Mesendoderm (in vitro differentiated cells): ENCODE measurements at regions not wholly inside any gene's neighbourhood (a gene's known extent, or its start where the extent isn't known, plus 50 kb on each side); places are given as distances from the start of the nearest gene placed in this dataset.

Experiments
- DNase-seq: peaks from one replicate; pipeline ENCODE4 v3.0.0; 2013
- H2AK5ac ChIP-seq: 2 replicates; pipeline ENCODE4 v1.6.1; 2013; ENCODE audit warnings: low read length, inconsistent platforms
- H2BK120ac ChIP-seq: 2 replicates; pipeline ENCODE4 v1.6.1; 2013; ENCODE audit warnings: low read depth, mild to moderate bottlenecking, low read length, moderate library complexity, mixed read lengths
- H2BK15ac ChIP-seq: replicated peaks from 2 replicates; pipeline ENCODE4 v1.6.1; 2013; ENCODE audit warnings: low read depth, mild to moderate bottlenecking, moderate library complexity
- H2BK5ac ChIP-seq: 2 replicates; pipeline ENCODE4 v1.6.1; 2013; ENCODE audit warnings: low read length, inconsistent platforms
- H3K18ac ChIP-seq: 2 replicates; pipeline ENCODE4 v1.6.1; 2013; ENCODE audit warnings: mild to moderate bottlenecking, low read length, mixed read lengths
- H3K23ac ChIP-seq: one replicate; pipeline ENCODE4 v1.6.1; 2013; ENCODE audit warnings: low read length
- H3K27ac ChIP-seq: 2 replicates; pipeline ENCODE4 v1.5.1; 2013; ENCODE audit warnings: low read depth, mild to moderate bottlenecking, inconsistent platforms, low read length, moderate library complexity
- H3K27me3 ChIP-seq: 2 replicates; pipeline ENCODE4 v1.6.1; 2013; ENCODE audit warnings: low read length, control low read depth, mild to moderate bottlenecking, inconsistent platforms; ENCODE audit not compliant: insufficient read depth, poor library complexity
- H3K36me3 ChIP-seq: 2 replicates; pipeline ENCODE4 v1.6.1; 2013; ENCODE audit warnings: low read length, inconsistent platforms; ENCODE audit not compliant: control insufficient read depth, insufficient read depth
- H3K4ac ChIP-seq: one replicate; pipeline ENCODE4 v1.6.1; 2013; ENCODE audit warnings: low read depth, mild to moderate bottlenecking, low read length, moderate library complexity
- H3K4me1 ChIP-seq: 2 replicates; pipeline ENCODE4 v1.6.1; 2013; ENCODE audit warnings: low read depth, low read length, inconsistent platforms; ENCODE audit not compliant: control insufficient read depth
- H3K4me2 ChIP-seq: 2 replicates; pipeline ENCODE4 v1.6.1; 2013; ENCODE audit warnings: low read length
- H3K4me3 ChIP-seq: 2 replicates; pipeline ENCODE4 v1.5.1; 2013; ENCODE audit warnings: mild to moderate bottlenecking, low read length
- H3K56ac ChIP-seq: one replicate; pipeline ENCODE4 v1.6.1; 2013; ENCODE audit warnings: low read length
- H3K79me1 ChIP-seq: 2 replicates; pipeline ENCODE4 v1.6.1; 2013; ENCODE audit warnings: low read length, inconsistent platforms
- H3K79me2 ChIP-seq: 2 replicates; pipeline ENCODE4 v1.6.1; 2013; ENCODE audit warnings: mild to moderate bottlenecking, low read length; ENCODE audit not compliant: control insufficient read depth, insufficient read depth
- H3K9ac ChIP-seq: 2 replicates; pipeline ENCODE4 v1.6.1; 2013; ENCODE audit warnings: low read length, inconsistent platforms
- H4K5ac ChIP-seq: one replicate; pipeline ENCODE4 v1.6.1; 2013; ENCODE audit warnings: low read length
- H4K8ac ChIP-seq: one replicate; pipeline ENCODE4 v1.6.1; 2013; ENCODE audit warnings: low read depth, mild to moderate bottlenecking, control low read depth, low read length, moderate library complexity
- WGBS: extraction: QIAGEN DNeasy Blood & Tissue Kit; methylation state at CpG from one replicate; pipeline ENCODE4 v1.1.7; 2013; ENCODE audit warnings: low lambda C conversion rate, missing lambda C conversion rate; ENCODE audit not compliant: insufficient coverage; ENCODE audit errors: extremely low coverage; 5-methylcytosine and 5-hydroxymethylcytosine counted together

GRCh38 chr15:36422631-36423030 lies 156.8 kb upstream of the CDIN1 start:
- WGBS = no CpG with 5 or more reads among the region's 2 CpGs

GRCh38 chr15:36426691-36427090 lies 152.7 kb upstream of the CDIN1 start:
- WGBS = no CpG with 5 or more reads among the region's 4 CpGs
- Histone ChIP-seq H2BK5ac (no peak overlapping the region), H3K56ac (no peak overlapping the region), H3K4me1 (no peaks in the 10 kb centered on the region), H3K4me2 (no peak overlapping the region), H3K27me3 (no peaks in the 10 kb centered on the region), H4K5ac (no peak overlapping the region), H3K36me3 (no peaks in the 10 kb centered on the region), H3K18ac (no peak overlapping the region), H4K8ac (no peak overlapping the region), H3K27ac (no peak overlapping the region), H2BK120ac (no peak overlapping the region), H3K79me1 (no peaks in the 10 kb centered on the region), H3K23ac (no peak overlapping the region), H2AK5ac (no peak overlapping the region), H3K9ac (no peak overlapping the region), H3K4ac (no peak overlapping the region), H3K79me2 (no peaks in the 10 kb centered on the region), H3K4me3 (no peak overlapping the region), H2BK15ac (no peak overlapping the region)
- no peak for DNase-seq

More at GRCh38 chr15:36422631-36423030, 156.8 kb upstream of the CDIN1 start:
- H3K9ac ChIP-seq = no peak overlapping the region
- no peak overlapping the region for H4K5ac ChIP-seq
- H2BK15ac ChIP-seq = no peak overlapping the region
- H3K4me1 ChIP-seq = no peaks in the 10 kb centered on the region
- H2AK5ac ChIP-seq = no peak overlapping the region
- no peak overlapping the region for H3K4me3 ChIP-seq
- H3K36me3 ChIP-seq = no peaks in the 10 kb centered on the region
- H3K18ac ChIP-seq = no peak overlapping the region
- no peak overlapping the region for H3K4me2 ChIP-seq
- H2BK120ac ChIP-seq = no peak overlapping the region
- no peaks in the 10 kb centered on the region for H3K27me3 ChIP-seq
- H3K23ac ChIP-seq = no peak overlapping the region
- H3K79me2 ChIP-seq = no peaks in the 10 kb centered on the region
- no peak overlapping the region for H3K4ac ChIP-seq
- no peak for DNase-seq
- H3K79me1 ChIP-seq = no peaks in the 10 kb centered on the region
- no peak overlapping the region for H4K8ac ChIP-seq
- H3K56ac ChIP-seq = no peak overlapping the region
- H2BK5ac ChIP-seq = no peak overlapping the region
- H3K27ac ChIP-seq = no peak overlapping the region

- Histone ChIP-seq H3K27me3 (no peaks in the 10 kb centered on the region), H2AK5ac (no peak overlapping the region), H4K8ac (no peak overlapping the region), H3K79me1 (no peaks in the 10 kb centered on the region), H3K18ac (no peak overlapping the region), H2BK120ac (no peak overlapping the region), H2BK5ac (no peak overlapping the region), H3K4me2 (no peak overlapping the region), H3K79me2 (no peaks in the 10 kb centered on the region), H3K4me3 (no peak overlapping the region), H3K27ac (no peak overlapping the region), H3K23ac (no peak overlapping the region), H3K36me3 (no peaks in the 10 kb centered on the region), H3K56ac (no peak overlapping the region), H2BK15ac (no peak overlapping the region), H4K5ac (no peak overlapping the region), H3K4me1 (no peaks in the 10 kb centered on the region), H3K9ac (no peak overlapping the region), H3K4ac (peak overlapping the region; percentile 36)
- WGBS = no CpG with 5 or more reads among the region's 4 CpGs
- peak; percentile 86 for DNase-seq
These were observed 151.2 kb upstream of the CDIN1 start for GRCh38 chr15:36428102-36428845.

GRCh38 chr15:36429707-36430106 lies 149.7 kb upstream of the CDIN1 start:
- no peaks in the 10 kb centered on the region for H3K79me2 ChIP-seq
- no peak overlapping the region for H3K27ac ChIP-seq
- H2BK15ac ChIP-seq = no peak overlapping the region
- no peak overlapping the region for H3K23ac ChIP-seq
- no peak overlapping the region for H3K4ac ChIP-seq
- H3K4me3 ChIP-seq = no peak overlapping the region
- H4K8ac ChIP-seq = no peak overlapping the region
- no peak overlapping the region for H4K5ac ChIP-seq
- no peaks in the 10 kb centered on the region for H3K79me1 ChIP-seq
- no peaks in the 10 kb centered on the region for H3K36me3 ChIP-seq
- WGBS = no CpG with 5 or more reads among the region's 2 CpGs
- no peaks in the 10 kb centered on the region for H3K27me3 ChIP-seq
- no peak for DNase-seq
- no peak overlapping the region for H2BK5ac ChIP-seq
- no peak overlapping the region for H2BK120ac ChIP-seq
- H2AK5ac ChIP-seq = no peak overlapping the region
- no peak overlapping the region for H3K9ac ChIP-seq
- H3K4me2 ChIP-seq = no peak overlapping the region
- H3K18ac ChIP-seq = no peak overlapping the region
- no peak overlapping the region for H3K56ac ChIP-seq
- no peaks in the 10 kb centered on the region for H3K4me1 ChIP-seq

- H3K23ac ChIP-seq = no peak overlapping the region
- H3K79me1 ChIP-seq = no peaks in the 10 kb centered on the region
- no peak overlapping the region for H2AK5ac ChIP-seq
- DNase-seq = no peak
- H3K9ac ChIP-seq = no peak overlapping the region
- no CpG with 5 or more reads among the region's 1 CpG for whole genome bisulfite sequencing
- no peaks in the 10 kb centered on the region for H3K36me3 ChIP-seq
- H3K56ac ChIP-seq = no peak overlapping the region
- no peak overlapping the region for H4K8ac ChIP-seq
- H3K18ac ChIP-seq = no peak overlapping the region
- no peak overlapping the region for H2BK5ac ChIP-seq
- no peak overlapping the region for H3K4me3 ChIP-seq
- no peaks in the 10 kb centered on the region for H3K79me2 ChIP-seq
- no peak overlapping the region for H3K4me2 ChIP-seq
- H3K4me1 ChIP-seq = no peaks in the 10 kb centered on the region
- no peak overlapping the region for H2BK120ac ChIP-seq
- no peak overlapping the region for H3K4ac ChIP-seq
- no peak overlapping the region for H4K5ac ChIP-seq
- no peak overlapping the region for H2BK15ac ChIP-seq
- H3K27me3 ChIP-seq = no peaks in the 10 kb centered on the region
- no peak overlapping the region for H3K27ac ChIP-seq
These were observed 149.1 kb upstream of the CDIN1 start for GRCh38 chr15:36430280-36430679.

GRCh38 chr15:36430726-36431265 lies 148.6 kb upstream of the CDIN1 start:
- H3K23ac ChIP-seq = no peak overlapping the region
- no peak overlapping the region for H3K4ac ChIP-seq
- H3K18ac ChIP-seq = no peak overlapping the region
- H2BK120ac ChIP-seq = no peak overlapping the region
- H3K27ac ChIP-seq = no peak overlapping the region
- no CpG with 5 or more reads among the region's 4 CpGs for WGBS
- H3K56ac ChIP-seq = no peak overlapping the region
- no peaks in the 10 kb centered on the region for H3K27me3 ChIP-seq
- H3K9ac ChIP-seq = no peak overlapping the region
- H2AK5ac ChIP-seq = no peak overlapping the region
- DNase-seq = no peak
- no peak overlapping the region for H2BK15ac ChIP-seq
- H3K36me3 ChIP-seq = no peaks in the 10 kb centered on the region
- H3K4me3 ChIP-seq = no peak overlapping the region
- no peaks in the 10 kb centered on the region for H3K4me1 ChIP-seq
- no peak overlapping the region for H4K8ac ChIP-seq
- no peaks in the 10 kb centered on the region for H3K79me1 ChIP-seq
- H2BK5ac ChIP-seq = no peak overlapping the region
- H3K79me2 ChIP-seq = no peaks in the 10 kb centered on the region
- no peak overlapping the region for H4K5ac ChIP-seq
- H3K4me2 ChIP-seq = no peak overlapping the region
